ENCODE measurements at regions not wholly inside any gene's neighbourhood (a gene's known extent, or its start where the extent isn't known, plus 50 kb on each side); places are given as distances from the start of the nearest gene placed in this dataset.
"Not testable (repeated sequence)": the region's sequence is repeated elsewhere in the genome, so short reads cannot be mapped to it uniquely, and the experiment has no call there.

- H3K9me3 ChIP-seq (ENCODE audit: severe bottlenecking); H3K27ac ChIP-seq (ENCODE audit: poor library complexity, severe bottlenecking); ATAC-seq (ENCODE audit: low read depth): not testable (repeated sequence)
Observed at GRCh38 chr6:58028188-58028587, 710.8 kb downstream of the PRIM2 start.

GRCh38 chr6:58038213-58038612 lies 720.8 kb downstream of the PRIM2 start:
- H3K4me3 ChIP-seq (ENCODE audit: severe bottlenecking); ATAC-seq (ENCODE audit: low read depth); H3K27ac ChIP-seq (ENCODE audit: poor library complexity, severe bottlenecking); H3K9me3 ChIP-seq (ENCODE audit: severe bottlenecking); H3K36me3 ChIP-seq (ENCODE audit: low read depth); H3K4me1 ChIP-seq (ENCODE audit: insufficient read depth, poor library complexity, severe bottlenecking); DNase-seq (ENCODE audit: low spot score); H3K27me3 ChIP-seq (ENCODE audit: insufficient read depth, poor library complexity, severe bottlenecking): not testable (repeated sequence)

More at GRCh38 chr6:58028188-58028587, 710.8 kb downstream of the PRIM2 start:
- not testable (repeated sequence) for H3K27me3 ChIP-seq (ENCODE audit: insufficient read depth, poor library complexity, severe bottlenecking); DNase-seq (ENCODE audit: low spot score); H3K36me3 ChIP-seq (ENCODE audit: low read depth); H3K4me3 ChIP-seq (ENCODE audit: severe bottlenecking); H3K4me1 ChIP-seq (ENCODE audit: insufficient read depth, poor library complexity, severe bottlenecking)

- H3K27ac ChIP-seq (ENCODE audit: poor library complexity, severe bottlenecking); H3K36me3 ChIP-seq (ENCODE audit: low read depth); DNase-seq (ENCODE audit: low spot score); H3K9me3 ChIP-seq (ENCODE audit: severe bottlenecking); ATAC-seq (ENCODE audit: low read depth); H3K4me3 ChIP-seq (ENCODE audit: severe bottlenecking); H3K27me3 ChIP-seq (ENCODE audit: insufficient read depth, poor library complexity, severe bottlenecking); H3K4me1 ChIP-seq (ENCODE audit: insufficient read depth, poor library complexity, severe bottlenecking): not testable (repeated sequence)
Observed at GRCh38 chr6:58046584-58046983, 729.2 kb downstream of the PRIM2 start.

DNA sequence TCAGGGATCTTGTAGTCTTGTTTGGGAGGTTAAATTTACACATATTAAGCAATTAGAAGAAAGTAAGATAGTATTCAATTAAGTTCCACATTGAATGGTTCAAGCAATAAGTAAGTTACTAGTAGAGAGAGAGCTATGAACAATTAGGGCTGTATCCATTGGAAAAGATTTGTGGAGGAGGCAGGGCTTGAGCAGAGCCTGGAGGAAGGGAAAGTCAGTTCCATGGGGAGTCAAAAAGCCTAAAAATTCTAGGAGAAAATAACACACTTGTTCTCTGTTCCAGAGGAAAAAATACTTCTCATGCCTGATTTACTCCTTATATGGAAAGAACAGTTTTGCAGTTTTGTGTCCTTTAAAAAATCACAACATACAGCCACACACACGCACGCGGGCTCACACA lies 730.0 kb downstream of the PRIM2 start:
- H3K4me3 ChIP-seq (ENCODE audit: severe bottlenecking); H3K36me3 ChIP-seq (ENCODE audit: low read depth); H3K27ac ChIP-seq (ENCODE audit: poor library complexity, severe bottlenecking); H3K4me1 ChIP-seq (ENCODE audit: insufficient read depth, poor library complexity, severe bottlenecking); H3K27me3 ChIP-seq (ENCODE audit: insufficient read depth, poor library complexity, severe bottlenecking); ATAC-seq (ENCODE audit: low read depth); H3K9me3 ChIP-seq (ENCODE audit: severe bottlenecking); DNase-seq (ENCODE audit: low spot score): not testable (repeated sequence)

- H3K4me1 ChIP-seq (ENCODE audit: insufficient read depth, poor library complexity, severe bottlenecking); H3K27ac ChIP-seq (ENCODE audit: poor library complexity, severe bottlenecking); H3K27me3 ChIP-seq (ENCODE audit: insufficient read depth, poor library complexity, severe bottlenecking); H3K36me3 ChIP-seq (ENCODE audit: low read depth); H3K4me3 ChIP-seq (ENCODE audit: severe bottlenecking); H3K9me3 ChIP-seq (ENCODE audit: severe bottlenecking); DNase-seq (ENCODE audit: low spot score): not testable (repeated sequence)
- ATAC-seq (ENCODE audit: low read depth): peak; percentile 55; the same call in 2 of the 3 replicates
Observed at GRCh38 chr6:58047865-58048264, 730.4 kb downstream of the PRIM2 start.

DNA sequence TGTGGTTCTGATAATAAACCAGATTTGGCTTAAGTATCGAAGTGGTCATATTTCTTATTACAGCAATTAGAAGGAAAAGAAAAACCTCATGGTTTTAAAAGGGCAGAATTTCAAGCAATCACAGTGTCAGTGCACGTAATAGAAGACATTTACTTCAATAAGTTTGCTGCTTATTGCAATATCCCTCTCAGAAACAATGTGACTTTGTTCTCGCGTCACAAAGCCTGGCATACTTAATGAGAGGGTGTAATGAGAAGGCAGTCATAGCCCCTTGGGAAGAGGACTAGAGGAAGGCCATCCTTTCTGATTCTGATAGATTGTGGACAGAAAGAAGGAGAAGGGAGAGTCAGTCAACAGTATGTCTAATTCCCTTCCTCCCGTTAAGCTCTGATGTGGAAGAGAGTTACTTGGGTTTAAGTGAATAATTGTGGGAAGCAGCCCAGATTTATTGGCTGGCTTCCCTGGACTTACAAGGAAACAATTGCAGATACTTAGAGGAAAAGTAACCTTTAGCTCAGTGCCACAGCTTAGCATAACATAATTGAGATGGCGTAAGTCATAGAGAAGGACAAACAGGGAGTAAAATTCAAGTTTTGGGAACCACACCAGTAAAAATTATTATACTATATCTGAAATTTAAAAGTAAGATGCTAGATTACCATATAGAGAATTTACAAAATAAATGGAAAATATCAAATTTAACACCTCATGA lies 738.2 kb downstream of the PRIM2 start:
- not testable (repeated sequence) for H3K27me3 ChIP-seq (ENCODE audit: insufficient read depth, poor library complexity, severe bottlenecking); H3K9me3 ChIP-seq (ENCODE audit: severe bottlenecking); H3K4me3 ChIP-seq (ENCODE audit: severe bottlenecking); H3K27ac ChIP-seq (ENCODE audit: poor library complexity, severe bottlenecking); H3K36me3 ChIP-seq (ENCODE audit: low read depth); DNase-seq (ENCODE audit: low spot score); ATAC-seq (ENCODE audit: low read depth); H3K4me1 ChIP-seq (ENCODE audit: insufficient read depth, poor library complexity, severe bottlenecking)

GRCh38 chr6:58059701-58060100 lies 742.3 kb downstream of the PRIM2 start:
- H3K27me3 ChIP-seq (ENCODE audit: insufficient read depth, poor library complexity, severe bottlenecking); H3K4me1 ChIP-seq (ENCODE audit: insufficient read depth, poor library complexity, severe bottlenecking); H3K4me3 ChIP-seq (ENCODE audit: severe bottlenecking); DNase-seq (ENCODE audit: low spot score); H3K9me3 ChIP-seq (ENCODE audit: severe bottlenecking); H3K36me3 ChIP-seq (ENCODE audit: low read depth); H3K27ac ChIP-seq (ENCODE audit: poor library complexity, severe bottlenecking): not testable (repeated sequence)
- ATAC-seq (ENCODE audit: low read depth): peak; percentile 96

DNA sequence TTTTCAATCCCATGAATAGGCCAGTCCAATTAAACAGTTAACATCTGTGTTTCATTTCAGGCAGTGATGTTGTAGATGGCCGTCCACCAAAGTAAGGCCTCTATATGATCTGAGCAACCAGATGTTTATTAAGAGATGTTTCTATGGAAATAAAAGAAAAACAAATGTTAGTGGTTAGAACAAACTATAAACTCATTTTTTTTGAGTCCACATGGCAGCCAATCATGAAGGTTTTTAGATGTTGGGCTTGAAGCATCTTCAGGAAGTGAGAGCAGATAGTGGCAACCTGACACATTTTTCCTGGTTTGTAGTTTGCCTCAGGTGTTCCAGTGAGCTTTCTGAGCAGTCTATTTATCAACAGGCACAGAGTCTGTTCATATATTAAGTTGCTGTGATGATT lies 746.1 kb downstream of the PRIM2 start:
- not testable (repeated sequence) for H3K27me3 ChIP-seq (ENCODE audit: insufficient read depth, poor library complexity, severe bottlenecking); H3K4me3 ChIP-seq (ENCODE audit: severe bottlenecking); H3K9me3 ChIP-seq (ENCODE audit: severe bottlenecking); ATAC-seq (ENCODE audit: low read depth); DNase-seq (ENCODE audit: low spot score); H3K27ac ChIP-seq (ENCODE audit: poor library complexity, severe bottlenecking); H3K4me1 ChIP-seq (ENCODE audit: insufficient read depth, poor library complexity, severe bottlenecking); H3K36me3 ChIP-seq (ENCODE audit: low read depth)

GRCh38 chr6:58067867-58068548 lies 750.6 kb downstream of the PRIM2 start:
- H3K27me3 ChIP-seq (ENCODE audit: insufficient read depth, poor library complexity, severe bottlenecking); H3K36me3 ChIP-seq (ENCODE audit: low read depth); H3K9me3 ChIP-seq (ENCODE audit: severe bottlenecking); H3K27ac ChIP-seq (ENCODE audit: poor library complexity, severe bottlenecking); ATAC-seq (ENCODE audit: low read depth); H3K4me1 ChIP-seq (ENCODE audit: insufficient read depth, poor library complexity, severe bottlenecking); DNase-seq (ENCODE audit: low spot score); H3K4me3 ChIP-seq (ENCODE audit: severe bottlenecking): not testable (repeated sequence)

All from RWPE2 (cell line).